Mucosa of descending colon (tissue), 3 donors: ENCODE measurements at regions not wholly inside any gene's neighbourhood (a gene's known extent, or its start where the extent isn't known, plus 50 kb on each side); places are given as distances from the start of the nearest gene placed in this dataset.

Experiments used
- ATAC-seq: fragments of 200-7000 bp; cut with Tn5 transposase; one replicate; pipeline ENCODE4 v1.9.1; 2020; ENCODE audit warnings: mild to moderate bottlenecking, moderate library complexity
- DNase-seq, 3 donors: peaks; one replicate each; pipeline ENCODE4 v3.0.0-alpha.2; 2020
- H3K36me3 ChIP-seq: fragments of 200-600 bp; one replicate; pipeline ENCODE4 v1.8.0; 2021; ENCODE audit warnings: low read depth, mild to moderate bottlenecking
- H3K4me1 ChIP-seq: fragments of 200-600 bp; one replicate; pipeline ENCODE4 v1.8.0; 2021; ENCODE audit warnings: low read depth, mild to moderate bottlenecking
- H3K4me3 ChIP-seq: fragments of 200-600 bp; one replicate; pipeline ENCODE4 v1.8.0; 2021; ENCODE audit warnings: mild to moderate bottlenecking
- H3K9me3 ChIP-seq: fragments of 200-600 bp; one replicate; pipeline ENCODE4 v1.8.0; 2021; ENCODE audit warnings: mild to moderate bottlenecking
- CTCF ChIP-seq: fragments of 200-600 bp; IDR thresholded peaks from one replicate; pipeline ENCODE4 v1.8.0; 2022; ENCODE audit warnings: antibody characterized with exemption, mild to moderate bottlenecking
- intact Hi-C, 2 donors: fragments of 100-400 bp; cut with DNase I in 1 of 2; cut with micrococcal nuclease in 1 of 2; formaldehyde crosslinking; loops; one replicate each; pipeline versions ENCODE4 v1.11.0 to v1.11.1; 2022; cut with DNase I, micrococcal nuclease
- donor health status: DM: no; HTN: no; CAD: no; lungs with moderate emphysema.
- donor health status: DM: no; HTN: no; CAD: no.
- donor health status: DM: no; HTN: yes; CAD: no.

- TF ChIP-seq CTCF, result no peak
- intact Hi-C loops, result no loop called here
- no peaks in the 10 kb centered on the region for H3K36me3 ChIP-seq
- no peak overlapping the region for H3K4me3 ChIP-seq
- H3K9me3 ChIP-seq, result no peaks in the 10 kb centered on the region
- DNase-seq, result no peak
- H3K4me1 ChIP-seq, result no peaks in the 10 kb centered on the region
- no peak for ATAC-seq
Observed at GRCh38 chr3:153897025-153897723, 224.0 kb upstream of the ARHGEF26 start.

- ATAC-seq (no peak), DNase-seq (no peak)
- no peak overlapping the region for H3K4me3 ChIP-seq
- no peaks in the 10 kb centered on the region for H3K36me3 ChIP-seq
- no peak for TF ChIP-seq CTCF
- H3K4me1 ChIP-seq, result no peaks in the 10 kb centered on the region
- H3K9me3 ChIP-seq, result no peaks in the 10 kb centered on the region
- intact Hi-C loops, result no loop called here
Observed at GRCh38 chr3:153897842-153898241, 223.3 kb upstream of the ARHGEF26 start.

GRCh38 chr3:153901152-153901551 lies 220.0 kb upstream of the ARHGEF26 start:
- no peak for TF ChIP-seq CTCF
- DNase-seq (no peak), ATAC-seq (no peak)
- intact Hi-C loops, result no loop called here
- H3K4me3 ChIP-seq, result no peak overlapping the region
- no peaks in the 10 kb centered on the region for H3K4me1 ChIP-seq
- H3K9me3 ChIP-seq, result no peaks in the 10 kb centered on the region
- H3K36me3 ChIP-seq, result no peaks in the 10 kb centered on the region

GRCh38 chr3:153901991-153902390 lies 219.2 kb upstream of the ARHGEF26 start:
- Histone ChIP-seq H3K4me1 (no peaks in the 10 kb centered on the region), H3K4me3 (no peak overlapping the region), H3K36me3 (no peaks in the 10 kb centered on the region), H3K9me3 (no peaks in the 10 kb centered on the region)
- DNase-seq (no peak), ATAC-seq (no peak)
- no peak for TF ChIP-seq CTCF
- intact Hi-C loops, result no loop called here

GRCh38 chr3:153903430-153903829 lies 217.8 kb upstream of the ARHGEF26 start:
- Histone ChIP-seq H3K36me3 (no peaks in the 10 kb centered on the region), H3K4me3 (no peak overlapping the region), H3K4me1 (no peaks in the 10 kb centered on the region), H3K9me3 (no peaks in the 10 kb centered on the region)
- DNase-seq (no peak), ATAC-seq (no peak)
- intact Hi-C loops, result no loop called here
- TF ChIP-seq CTCF, result no peak

GRCh38 chr3:153906366-153906765 lies 214.8 kb upstream of the ARHGEF26 start:
- intact Hi-C loops, result no loop called here
- no peaks in the 10 kb centered on the region for H3K36me3 ChIP-seq
- DNase-seq, result no peak
- no peaks in the 10 kb centered on the region for H3K4me1 ChIP-seq
- H3K9me3 ChIP-seq, result no peaks in the 10 kb centered on the region
- no peak for TF ChIP-seq CTCF
- H3K4me3 ChIP-seq, result no peak overlapping the region
- no peak for ATAC-seq
